ENCODE measurements at regions not wholly inside any gene's neighbourhood (a gene's known extent, or its start where the extent isn't known, plus 50 kb on each side); places are given as distances from the start of the nearest gene placed in this dataset.

GRCh38 chr11:19605520-19606371 is 106.9 kb upstream of the NAV2 start:
- TF ChIP-seq CEBPB (IDR thresholded peaks at IDR 0.05; ENCODE audit: low read depth, low read length), result no peak
- no peak for TF ChIP-seq CTCF (conservative IDR thresholded peaks at IDR 0.05; ENCODE audit: low read depth, low read length)
- no peak for TF ChIP-seq POLR2A (IDR thresholded peaks at IDR 0.05; ENCODE audit: low read depth, low read length)
